GM12892 (cell line): ENCODE measurements at regions not wholly inside any gene's neighbourhood (a gene's known extent, or its start where the extent isn't known, plus 50 kb on each side); places are given as distances from the start of the nearest gene placed in this dataset.
A peak's percentile ranks its signal among the peaks of the same experiment; 100 is the strongest.
"Not testable (repeated sequence)": the region's sequence is repeated elsewhere in the genome, so short reads cannot be mapped to it uniquely, and the experiment has no call there.

ENCODE experiments used
- DNase-seq: peaks from one replicate; pipeline ENCODE4 v3.0.0; 2011; ENCODE audit not compliant: insufficient read length
- FAIRE-seq: peaks from 2 replicates; lab custom pipeline; 2011; peaks lifted over from hg19 to GRCh38; lab: Jason Lieb, UNC
- POLR2A ChIP-seq: IDR thresholded peaks from 2 replicates; pipeline ENCODE4 v1.6.1; 2011; ENCODE audit warnings: low read depth, low read length, control low read depth
- POLR2AphosphoS5 ChIP-seq: IDR thresholded peaks from 2 replicates; pipeline ENCODE4 v1.6.1; 2011; ENCODE audit warnings: low read depth, low read length, control low read depth
- TAF1 ChIP-seq: IDR thresholded peaks from 2 replicates; pipeline ENCODE4 v1.6.1; 2011; ENCODE audit warnings: low read depth, mild to moderate bottlenecking, control low read depth, low read length, borderline replicate concordance

DNA sequence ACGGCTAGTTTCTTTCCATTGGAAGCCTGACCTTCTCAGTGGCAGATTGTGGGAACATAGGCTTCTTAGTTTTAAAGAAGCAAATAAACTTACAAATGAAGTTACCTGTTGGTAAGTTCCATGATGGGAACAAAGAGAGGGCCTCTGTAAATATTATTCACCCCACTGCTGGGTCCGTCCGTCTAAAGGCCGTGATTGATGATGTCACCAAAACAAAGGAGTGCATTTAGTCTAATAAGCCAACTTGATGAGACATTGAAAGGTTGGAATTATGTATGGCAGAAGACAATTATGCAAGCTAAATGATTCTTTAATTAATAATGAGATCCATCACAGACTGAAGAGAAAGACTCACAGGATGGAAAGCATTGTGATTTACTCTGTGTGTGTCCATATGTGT, 1091.9 kb upstream of the FANCL start:
- no peak for DNase-seq
- FAIRE-seq = no peak
- TF ChIP-seq POLR2AphosphoS5 (no peak), POLR2A (no peak), TAF1 (no peak)

DNA sequence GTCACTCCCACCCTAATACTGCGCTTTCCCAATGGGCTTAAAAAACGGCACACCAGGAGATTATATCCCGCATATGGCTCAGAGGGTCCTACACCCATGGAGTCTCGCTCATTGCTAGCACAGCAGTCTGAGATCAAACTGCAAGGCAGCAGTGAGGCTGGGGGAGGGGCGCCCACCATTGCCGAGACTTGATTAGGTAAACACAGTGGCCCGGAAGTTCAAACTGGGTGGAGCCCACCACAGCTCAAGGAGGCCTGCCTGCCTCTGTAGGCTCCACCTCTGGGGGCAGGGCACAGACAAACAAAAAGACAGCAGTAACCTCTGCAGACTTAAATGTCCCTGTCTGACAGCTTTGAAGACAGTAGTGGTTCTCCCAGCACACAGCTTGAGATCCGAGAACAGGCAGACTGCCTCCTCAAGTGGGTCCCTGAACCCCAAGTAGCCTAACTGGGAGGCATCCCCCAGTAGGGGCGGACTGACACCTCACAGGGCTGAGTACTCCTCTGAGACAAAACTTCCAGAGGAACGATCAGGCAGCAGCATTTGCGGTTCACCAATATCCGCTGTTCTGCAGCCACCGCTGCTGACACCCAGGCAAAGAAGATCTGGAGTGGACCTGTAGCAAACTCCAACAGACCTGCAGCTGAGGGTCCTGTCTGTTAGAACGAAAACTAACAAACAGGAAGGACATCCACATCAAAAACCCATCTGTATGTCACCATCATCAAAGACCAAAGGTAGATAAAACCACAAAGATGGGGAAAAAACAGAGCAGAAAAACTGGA, 1085.6 kb upstream of the FANCL start:
- not testable (repeated sequence) for DNase-seq

DNA sequence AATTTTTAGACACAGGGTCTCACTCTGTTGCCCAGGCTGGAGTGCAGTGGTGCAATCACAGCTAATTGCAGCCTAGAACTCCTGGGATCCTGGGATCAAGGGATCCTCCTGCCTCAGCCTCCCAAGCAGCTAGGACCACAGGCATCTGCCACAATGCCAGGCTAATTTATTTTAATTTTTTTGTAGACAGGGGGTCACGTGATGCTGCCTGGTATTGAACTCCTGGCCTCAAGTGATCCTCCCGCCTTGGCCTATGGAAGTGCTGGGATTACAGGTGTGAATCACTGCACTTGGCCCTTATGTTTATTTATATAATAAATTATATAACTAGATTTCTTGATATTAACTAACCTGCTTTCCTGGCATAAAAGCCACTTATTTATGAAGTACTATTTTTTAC, 1081.7 kb upstream of the FANCL start:
- FAIRE-seq = no peak
- no peak for TF ChIP-seq POLR2A
- no peak for TF ChIP-seq TAF1
- no peak for TF ChIP-seq POLR2AphosphoS5
- no peak for DNase-seq

More for the DNA sequence above, 1085.6 kb upstream of the FANCL start:
- not testable (repeated sequence) for FAIRE-seq

DNA sequence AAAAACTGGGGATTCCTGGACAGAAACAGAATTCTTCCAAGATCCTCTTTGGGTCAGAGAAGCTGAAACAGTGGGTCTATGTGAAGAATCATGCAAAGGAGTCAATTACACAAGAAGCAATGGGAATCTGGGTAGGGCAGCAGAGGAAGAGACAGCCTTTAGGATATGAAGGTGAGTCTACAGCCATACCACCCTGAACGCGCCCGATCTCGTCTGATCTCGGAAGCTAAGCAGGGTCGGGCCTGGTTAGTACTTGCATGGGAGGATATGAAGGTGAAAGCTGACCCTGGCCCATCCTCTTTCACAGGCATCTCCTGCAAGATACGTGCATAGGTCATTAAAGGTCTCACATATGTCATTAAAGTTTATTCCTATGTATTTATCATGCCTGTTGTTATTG, 1080.9 kb upstream of the FANCL start:
- no peak for DNase-seq
- TF ChIP-seq TAF1 = no peak
- TF ChIP-seq POLR2A = no peak
- TF ChIP-seq POLR2AphosphoS5 = no peak
- FAIRE-seq = no peak

DNA sequence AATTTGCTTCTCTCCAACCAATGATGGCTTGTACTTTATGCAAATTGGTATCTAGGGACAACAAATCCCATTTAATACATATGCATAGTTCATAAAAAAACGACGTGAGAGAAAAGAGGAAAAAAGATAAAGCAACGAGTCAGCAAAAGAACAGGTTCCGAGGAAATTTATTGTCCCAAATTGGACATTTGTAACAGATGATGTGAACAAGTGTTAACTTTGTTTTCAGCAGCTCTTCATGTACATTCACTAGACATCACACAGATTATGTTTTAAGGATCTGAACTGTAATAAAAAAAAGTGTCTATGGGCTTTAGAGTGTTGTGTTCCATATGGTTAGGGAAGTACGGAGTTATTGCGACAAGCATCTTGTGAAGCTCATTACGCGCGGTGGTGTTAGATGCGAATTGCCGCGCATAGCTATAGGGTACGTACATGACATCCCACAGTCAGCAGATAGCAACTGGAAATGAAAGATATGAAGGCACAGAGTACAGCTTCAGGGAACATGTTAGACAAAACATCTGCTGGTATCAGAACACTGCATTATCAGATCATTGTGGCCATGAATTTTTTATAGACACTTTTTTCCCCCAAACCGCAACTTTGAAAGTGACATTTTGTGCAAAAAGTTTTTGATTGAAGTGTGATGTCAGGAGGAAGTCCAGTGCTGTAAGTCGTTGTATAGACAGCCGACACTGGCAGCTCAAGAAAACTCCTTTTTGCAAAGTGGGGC, 1073.1 kb upstream of the FANCL start:
- no peak for DNase-seq
- TF ChIP-seq POLR2A (no peak), TAF1 (no peak), POLR2AphosphoS5 (no peak)
- FAIRE-seq = no peak

DNA sequence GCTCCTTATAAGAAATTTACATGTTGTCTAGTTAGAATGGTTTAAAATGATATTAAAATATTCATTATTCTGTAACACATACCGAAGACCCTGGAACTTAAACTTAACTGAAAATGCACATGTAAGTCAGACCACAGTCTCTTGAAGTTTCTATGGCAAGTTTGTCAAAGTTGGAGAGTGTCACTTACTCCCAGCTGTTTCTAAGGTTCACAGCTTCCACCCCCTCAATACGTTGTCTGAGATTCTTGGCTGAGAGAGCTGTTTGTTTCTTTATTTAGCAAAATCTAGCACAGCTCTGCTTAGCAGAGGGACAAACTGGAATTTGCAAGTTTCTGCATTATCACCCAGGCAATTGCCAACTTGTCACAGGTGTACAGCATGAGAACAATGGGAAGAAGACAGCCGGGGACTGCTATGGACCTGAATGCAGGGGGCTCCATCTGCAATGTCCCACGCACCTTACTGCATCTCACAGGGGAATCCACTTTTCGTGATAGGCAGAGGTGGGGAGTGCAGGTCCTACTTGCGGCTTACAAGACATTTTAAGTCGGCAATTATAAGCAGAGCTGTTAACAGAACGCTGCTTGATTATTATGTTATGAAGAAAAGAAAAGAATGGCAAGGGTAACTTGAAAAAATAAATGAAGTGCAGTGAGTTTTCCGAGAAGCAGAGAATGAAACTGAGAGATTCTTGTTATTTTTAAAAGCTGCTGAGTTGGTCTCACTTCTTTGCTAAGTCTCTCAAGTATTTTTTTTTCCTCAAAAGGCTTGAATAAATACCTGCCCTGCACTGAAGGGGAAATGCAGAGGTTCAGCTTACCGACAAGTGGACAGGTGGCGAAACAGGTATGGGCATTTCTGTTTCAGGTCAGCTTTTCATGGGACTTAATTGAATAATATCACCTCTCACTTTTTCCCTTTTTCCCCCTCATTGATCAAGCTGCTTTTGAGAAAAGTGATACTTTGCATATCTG, 1072.1 kb upstream of the FANCL start:
- TF ChIP-seq POLR2A (no peak), TAF1 (no peak), POLR2AphosphoS5 (no peak)
- no peak for FAIRE-seq
- no peak for DNase-seq

DNA sequence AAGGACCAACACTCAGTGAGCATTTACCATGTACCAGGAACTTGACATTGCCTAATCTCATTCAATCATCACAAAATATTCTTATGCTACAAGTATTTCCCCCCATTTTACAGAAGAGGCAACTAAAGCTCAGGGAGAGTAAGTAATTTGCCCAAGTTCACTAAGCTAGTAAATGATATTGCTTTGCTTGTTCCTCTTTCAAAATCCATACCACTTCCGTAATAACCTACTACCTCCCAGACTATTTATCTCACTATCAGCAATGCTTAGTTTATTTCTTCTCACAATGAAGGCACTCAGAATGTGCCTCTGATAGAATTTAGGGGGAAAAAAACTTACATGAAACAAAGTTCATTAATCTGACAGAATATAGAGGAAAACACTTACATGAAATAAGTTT, 1070.9 kb upstream of the FANCL start:
- no peak for TF ChIP-seq POLR2AphosphoS5
- no peak for TF ChIP-seq POLR2A
- TF ChIP-seq TAF1 = no peak
- no peak for DNase-seq
- FAIRE-seq = no peak

DNA sequence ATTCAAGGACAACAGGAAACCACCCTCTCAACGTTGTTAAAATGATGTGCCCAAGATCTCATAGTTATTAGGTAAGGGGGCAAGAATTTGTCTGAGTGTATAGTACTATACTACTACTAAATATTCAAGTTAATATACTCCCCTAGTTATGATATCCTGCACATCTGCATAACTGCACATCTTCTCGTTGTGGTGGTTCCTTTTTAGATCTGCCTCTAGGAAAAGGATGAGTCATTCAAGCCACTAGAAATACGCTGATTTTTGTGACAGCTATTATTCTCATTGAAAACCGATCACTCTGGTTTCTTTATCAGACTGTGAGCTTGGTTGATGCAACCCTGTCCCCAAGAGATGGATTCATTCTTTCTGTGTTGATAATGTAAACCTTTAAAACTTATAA, 1067.0 kb upstream of the FANCL start:
- TF ChIP-seq POLR2AphosphoS5 (no peak), POLR2A (no peak)
- FAIRE-seq (no peak), DNase-seq (no peak)

DNA sequence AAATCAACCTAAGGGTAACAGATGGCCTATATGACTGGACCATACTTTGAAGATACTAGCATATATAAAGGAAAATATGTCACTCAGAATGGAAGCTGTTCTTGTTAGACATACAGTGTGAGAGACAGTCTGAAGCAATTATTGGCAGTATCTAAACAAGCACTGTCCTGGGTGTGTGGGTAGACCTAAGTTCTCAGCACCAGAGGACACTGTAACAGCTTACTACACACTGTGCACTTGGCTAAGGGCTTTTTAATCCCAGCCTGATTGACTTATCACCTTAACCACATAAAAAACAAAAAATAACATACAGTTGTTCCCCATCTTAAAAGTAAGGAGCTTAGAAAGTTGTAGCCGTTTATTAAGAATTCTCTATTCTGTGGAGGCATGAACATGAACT, 1066.1 kb upstream of the FANCL start:
- no peak for DNase-seq
- no peak for FAIRE-seq
- TF ChIP-seq POLR2A (no peak), TAF1 (no peak), POLR2AphosphoS5 (no peak)

DNA sequence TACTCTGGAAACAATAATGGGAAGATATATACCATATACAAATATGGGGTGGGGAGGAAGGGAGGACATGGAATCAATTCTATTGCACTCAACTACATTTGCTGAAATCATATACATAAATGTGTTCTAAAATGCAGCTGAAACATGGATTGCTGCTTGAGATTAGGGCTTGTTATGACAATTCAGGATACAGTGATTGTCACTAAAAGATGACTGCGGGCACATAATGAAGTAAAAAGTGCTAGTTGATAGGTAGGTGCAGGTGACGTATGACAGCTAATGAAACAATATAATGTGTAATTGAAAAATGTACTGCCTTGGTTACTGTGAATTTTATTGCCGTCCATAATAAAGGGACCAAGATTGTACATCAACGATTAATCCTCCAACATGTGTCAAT, 1062.1 kb upstream of the FANCL start:
- no peak for TF ChIP-seq POLR2A
- no peak for TF ChIP-seq POLR2AphosphoS5
- no peak for TF ChIP-seq TAF1
- DNase-seq (no peak), FAIRE-seq (no peak)

DNA sequence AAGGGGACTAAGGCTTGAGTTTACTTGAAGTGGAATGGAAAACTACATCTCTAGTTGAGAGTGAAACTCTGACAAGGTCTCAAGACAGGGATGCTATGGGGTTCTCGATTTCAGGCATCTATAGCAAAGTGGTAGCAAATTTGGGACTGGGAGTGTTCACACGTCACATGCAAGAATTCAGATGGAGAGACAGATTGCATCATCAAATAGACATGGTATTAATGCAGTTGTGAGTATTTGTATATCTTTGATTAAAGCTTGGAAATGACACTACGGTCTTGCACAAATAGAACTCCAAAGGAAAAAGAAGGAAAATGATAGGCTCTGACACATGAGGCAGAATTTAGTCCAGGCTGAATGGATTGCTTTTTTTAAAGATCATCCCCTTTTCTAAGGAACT, 1061.6 kb upstream of the FANCL start:
- DNase-seq (no peak), FAIRE-seq (no peak)
- TF ChIP-seq POLR2A (no peak), POLR2AphosphoS5 (no peak), TAF1 (no peak)

DNA sequence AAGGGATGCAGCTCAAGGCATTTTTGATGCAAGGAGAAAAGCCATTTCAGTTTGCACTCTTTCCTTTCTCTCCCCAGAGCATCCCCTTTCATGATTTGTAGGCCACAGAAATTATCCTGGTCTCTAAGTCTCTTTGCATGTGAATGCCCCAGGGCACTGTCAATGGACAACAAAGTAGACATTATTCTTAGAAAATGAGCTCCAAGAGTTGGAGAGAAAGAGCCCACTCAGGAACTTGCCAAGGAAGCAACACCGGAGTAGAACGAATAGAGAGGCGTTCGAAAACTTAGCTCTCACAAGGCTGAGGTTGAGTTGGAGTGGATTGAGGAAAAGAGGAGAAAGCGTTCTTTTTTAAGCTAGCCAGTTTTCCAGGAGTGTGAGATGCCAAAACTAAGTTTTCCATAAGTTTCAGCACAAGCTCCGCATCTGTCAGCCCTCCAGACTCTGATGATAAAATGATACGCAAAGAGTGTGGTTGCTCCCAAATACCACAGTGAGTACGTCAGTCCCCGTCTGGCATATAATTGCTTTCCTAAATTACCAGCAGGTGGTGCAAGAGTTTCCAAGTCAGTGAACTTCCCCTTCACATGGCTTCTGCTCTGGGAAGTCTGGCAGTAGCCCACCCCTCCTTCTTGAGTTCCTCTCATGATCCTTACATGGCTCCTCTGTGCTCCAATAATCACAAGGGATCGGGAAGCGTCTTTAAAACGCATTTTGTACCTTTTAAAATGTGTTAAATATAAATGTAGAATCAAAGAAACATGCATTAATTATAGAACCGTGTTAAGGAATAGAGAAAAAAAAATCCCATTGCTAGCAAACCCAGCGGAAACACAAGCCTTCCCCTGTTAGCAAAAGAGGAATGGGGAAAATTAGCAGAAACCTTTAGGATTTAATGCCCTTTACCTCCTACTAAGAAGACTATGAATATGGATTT, 1060.6 kb upstream of the FANCL start:
- FAIRE-seq (peak; percentile 46), DNase-seq (no peak)
- TF ChIP-seq TAF1 (no peak), POLR2AphosphoS5 (no peak), POLR2A (no peak)
